Large intestine (tissue), 3 donors: ENCODE measurements at regions not wholly inside any gene's neighbourhood (a gene's known extent, or its start where the extent isn't known, plus 50 kb on each side); places are given as distances from the start of the nearest gene placed in this dataset.

Experiments used
- DNase-seq, 2 donors: peaks; one replicate each; pipeline versions ENCODE4 v3.0.0 to v3.0.0-alpha.2; 2013
- H3K27ac ChIP-seq: one replicate; pipeline ENCODE4 v1.5.1; 2013; ENCODE audit warnings: low read length
- H3K27me3 ChIP-seq: 2 replicates; pipeline ENCODE4 v1.6.1; 2013; ENCODE audit warnings: low read length; ENCODE audit not compliant: control insufficient read depth, insufficient read depth
- H3K36me3 ChIP-seq: 2 replicates; pipeline ENCODE4 v1.6.1; 2013; ENCODE audit warnings: low read length; ENCODE audit not compliant: control insufficient read depth, insufficient read depth
- H3K4me1 ChIP-seq: one replicate; pipeline ENCODE4 v1.6.1; 2013; ENCODE audit warnings: low read length; ENCODE audit not compliant: control insufficient read depth, insufficient read depth
- H3K4me3 ChIP-seq: one replicate; pipeline ENCODE4 v1.5.1; 2013; ENCODE audit warnings: low read length
- H3K9me3 ChIP-seq: one replicate; pipeline ENCODE4 v1.6.1; 2013; ENCODE audit warnings: mild to moderate bottlenecking, low read depth, low read length, moderate library complexity; ENCODE audit not compliant: control insufficient read depth
- WGBS: methylation state at CpG from one replicate; pipeline ENCODE4 v1.1.5; 2013; ENCODE audit warnings: low lambda C conversion rate; ENCODE audit not compliant: insufficient coverage; 5-methylcytosine and 5-hydroxymethylcytosine counted together

- Histone ChIP-seq H3K27me3 (peaks cover 5% of the 10 kb centered on the region), H3K36me3 (no peaks in the 10 kb centered on the region), H3K4me3 (no peak overlapping the region), H3K27ac (no peak overlapping the region), H3K9me3 (no peaks in the 10 kb centered on the region), H3K4me1 (no peaks in the 10 kb centered on the region)
- DNase-seq, result no peak
Measured at GRCh38 chr2:175872721-175873120, 129.3 kb downstream of the LNPK start.

DNA sequence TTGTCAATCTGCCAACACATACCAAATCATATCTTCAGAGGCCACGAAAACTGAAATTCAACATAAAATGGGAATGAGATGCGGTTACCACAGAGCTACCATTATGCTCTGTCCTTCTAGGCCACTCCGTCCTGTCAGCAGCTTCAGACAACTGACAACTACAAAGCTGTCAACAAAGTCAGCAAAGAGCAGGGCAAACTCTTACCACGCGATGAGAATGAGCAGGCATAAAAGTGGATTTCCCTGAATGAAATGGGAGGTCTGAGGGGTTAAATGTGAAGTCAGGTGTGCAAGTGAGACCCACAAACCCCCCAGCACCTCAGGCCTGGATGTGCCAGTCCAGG is 130.1 kb downstream of the LNPK start:
- Histone ChIP-seq H3K36me3 (no peaks in the 10 kb centered on the region), H3K4me3 (no peak overlapping the region), H3K27ac (no peak overlapping the region), H3K4me1 (no peaks in the 10 kb centered on the region), H3K27me3 (peaks cover 5% of the 10 kb centered on the region), H3K9me3 (no peaks in the 10 kb centered on the region)
- DNase-seq, result no peak
- no CpG with 5 or more reads among the region's 5 CpGs for WGBS

DNA sequence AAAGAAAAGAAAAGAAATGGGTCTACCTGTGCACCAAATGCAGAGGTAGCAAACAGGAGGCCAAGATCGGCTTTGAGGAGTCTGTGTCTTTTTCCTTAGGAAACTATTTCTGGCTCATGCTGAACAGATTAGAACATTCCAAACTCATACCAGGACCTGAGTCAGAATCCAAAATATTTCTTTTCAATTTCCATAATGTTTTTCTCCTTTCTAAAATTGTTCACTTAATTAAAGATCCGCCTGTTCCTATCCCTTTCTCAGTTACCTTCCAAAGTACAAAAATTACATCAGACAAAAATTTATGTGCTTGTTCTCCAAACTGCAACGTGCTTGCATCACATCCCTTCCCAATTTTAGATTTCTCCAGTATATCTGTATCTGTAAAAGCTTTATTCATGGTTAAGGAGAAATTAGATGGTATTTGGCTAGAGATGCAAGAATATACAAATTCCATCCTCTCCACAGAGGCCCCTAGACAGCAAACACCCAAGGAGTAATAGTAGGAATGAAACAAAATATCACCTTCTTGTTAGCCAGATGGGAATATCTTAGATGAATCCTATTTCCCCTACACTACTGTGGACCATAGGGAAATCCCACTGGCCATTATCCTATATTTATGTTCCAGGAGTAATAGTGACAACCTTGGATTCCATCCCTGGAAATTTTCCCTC is 130.6 kb downstream of the LNPK start:
- H3K4me1 ChIP-seq, result no peaks in the 10 kb centered on the region
- no peaks in the 10 kb centered on the region for H3K9me3 ChIP-seq
- H3K36me3 ChIP-seq, result no peaks in the 10 kb centered on the region
- H3K4me3 ChIP-seq, result no peak overlapping the region
- H3K27me3 ChIP-seq, result peaks cover 5% of the 10 kb centered on the region
- no peak for DNase-seq
- H3K27ac ChIP-seq, result no peak overlapping the region
- 94% methylated on average over 2 of the region's 3 CpGs for WGBS

DNA sequence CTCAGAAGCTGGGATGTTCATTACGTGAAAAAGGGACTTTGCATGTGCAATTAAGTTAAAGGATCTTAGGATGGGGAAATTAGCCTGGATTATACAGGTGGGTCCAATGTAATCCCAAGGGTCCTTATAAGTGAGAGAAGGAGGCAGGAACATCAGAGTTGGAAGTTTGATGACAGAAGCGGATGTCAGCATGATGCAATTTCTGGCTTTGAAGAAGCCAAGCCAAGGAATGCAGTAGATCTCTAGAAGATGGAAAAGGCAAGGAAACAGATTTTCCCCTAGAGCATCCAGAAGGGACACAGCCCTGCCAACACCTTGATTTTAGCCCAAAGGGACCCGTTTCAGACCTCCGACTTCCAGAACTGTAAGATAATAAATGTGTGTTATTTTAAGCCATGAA is 136.4 kb downstream of the LNPK start:
- WGBS, result 100% methylated on average over 1 of the region's 4 CpGs
- Histone ChIP-seq H3K27ac (no peak overlapping the region), H3K36me3 (no peaks in the 10 kb centered on the region), H3K4me1 (no peaks in the 10 kb centered on the region), H3K4me3 (no peak overlapping the region), H3K27me3 (peaks cover 6% of the 10 kb centered on the region), H3K9me3 (no peaks in the 10 kb centered on the region)
- DNase-seq, result no peak

DNA sequence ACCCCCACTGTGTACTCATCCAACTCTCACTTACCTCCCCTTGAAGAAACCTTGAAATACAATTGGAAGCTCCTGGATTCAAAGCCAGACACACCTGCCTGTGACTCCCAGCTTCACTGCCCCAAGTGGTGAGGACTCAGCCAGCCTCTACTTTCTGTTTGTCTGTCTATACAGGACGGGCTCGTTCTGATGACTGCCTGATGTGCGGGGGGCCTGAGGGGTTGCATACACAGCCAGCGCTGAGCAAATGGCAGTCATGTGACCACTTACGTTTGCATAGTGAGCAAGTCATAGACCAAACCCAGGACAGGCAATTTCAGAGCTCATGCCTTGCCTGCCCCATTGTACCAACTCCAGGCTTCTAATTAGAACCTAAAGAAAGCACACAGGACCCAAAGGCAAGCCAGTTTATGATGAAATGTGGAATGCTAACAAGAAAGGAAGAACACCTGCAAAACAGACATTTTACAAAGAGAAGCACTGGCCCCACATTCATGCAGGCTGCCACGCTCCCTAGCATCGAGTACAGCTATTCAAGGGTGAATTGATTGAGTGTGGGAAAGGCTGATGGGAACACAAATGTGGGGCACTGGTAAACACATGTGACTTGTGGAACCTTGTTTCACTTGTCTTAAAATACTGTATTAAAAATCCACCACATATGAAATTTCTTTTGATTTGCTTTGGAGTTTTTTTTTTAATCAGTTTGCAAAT is 137.8 kb downstream of the LNPK start:
- no peaks in the 10 kb centered on the region for H3K9me3 ChIP-seq
- H3K4me1 ChIP-seq, result no peaks in the 10 kb centered on the region
- H3K27me3 ChIP-seq, result peaks cover 6% of the 10 kb centered on the region
- H3K4me3 ChIP-seq, result no peak overlapping the region
- no peaks in the 10 kb centered on the region for H3K36me3 ChIP-seq
- DNase-seq, result no peak
- no CpG with 5 or more reads among the region's 7 CpGs for WGBS
- H3K27ac ChIP-seq, result no peak overlapping the region

DNA sequence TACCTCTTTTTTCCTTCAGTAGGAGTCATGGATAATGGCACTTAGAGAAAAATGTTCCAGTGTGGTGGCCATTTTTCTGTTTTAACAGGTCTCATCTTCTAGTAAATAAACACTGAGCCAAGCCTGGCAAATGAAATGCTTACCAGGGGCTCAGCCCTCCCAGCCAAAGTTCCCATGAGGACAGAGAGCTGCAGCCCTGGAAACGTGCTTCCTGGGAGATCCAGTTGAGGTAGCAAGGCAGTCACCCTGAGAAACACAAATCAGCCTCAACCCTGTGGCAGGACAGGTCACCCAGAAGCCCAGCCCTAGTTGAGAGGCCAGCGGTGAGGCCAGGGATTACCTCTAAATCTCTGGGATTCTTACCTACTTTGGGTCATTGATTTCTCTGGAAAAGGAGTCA is 140.1 kb downstream of the LNPK start:
- H3K4me3 ChIP-seq, result no peak overlapping the region
- no peaks in the 10 kb centered on the region for H3K36me3 ChIP-seq
- no peaks in the 10 kb centered on the region for H3K9me3 ChIP-seq
- peaks cover 6% of the 10 kb centered on the region for H3K27me3 ChIP-seq
- H3K4me1 ChIP-seq, result no peaks in the 10 kb centered on the region
- DNase-seq, result no peak
- H3K27ac ChIP-seq, result no peak overlapping the region
- no CpG with 5 or more reads among the region's 2 CpGs for WGBS

- H3K27ac ChIP-seq, result no peak overlapping the region
- H3K9me3 ChIP-seq, result no peaks in the 10 kb centered on the region
- no peak overlapping the region for H3K4me3 ChIP-seq
- no CpG with 5 or more reads among the region's 4 CpGs for WGBS
- H3K36me3 ChIP-seq, result no peaks in the 10 kb centered on the region
- no peaks in the 10 kb centered on the region for H3K4me1 ChIP-seq
- H3K27me3 ChIP-seq, result no peaks in the 10 kb centered on the region
- no peak for DNase-seq
Measured at GRCh38 chr2:175855794-175856453, 146.1 kb downstream of the LNPK start.

- WGBS, result 78% methylated on average over 3 of the region's 4 CpGs
- no peaks in the 10 kb centered on the region for H3K36me3 ChIP-seq
- no peaks in the 10 kb centered on the region for H3K4me1 ChIP-seq
- no peak overlapping the region for H3K27ac ChIP-seq
- H3K9me3 ChIP-seq, result no peaks in the 10 kb centered on the region
- DNase-seq, result no peak
- H3K4me3 ChIP-seq, result no peak overlapping the region
- H3K27me3 ChIP-seq, result no peaks in the 10 kb centered on the region
Measured at GRCh38 chr2:175855236-175855635, 146.8 kb downstream of the LNPK start.

GRCh38 chr2:175854665-175855064 is 147.4 kb downstream of the LNPK start:
- Histone ChIP-seq H3K4me1 (no peaks in the 10 kb centered on the region), H3K36me3 (no peaks in the 10 kb centered on the region), H3K27me3 (no peaks in the 10 kb centered on the region), H3K4me3 (no peak overlapping the region), H3K9me3 (no peaks in the 10 kb centered on the region), H3K27ac (no peak overlapping the region)
- WGBS, result 60% methylated on average over 1 of the region's 6 CpGs
- DNase-seq, result peak in 1 of 2 donors; percentile 9

- no peaks in the 10 kb centered on the region for H3K4me1 ChIP-seq
- no peak overlapping the region for H3K27ac ChIP-seq
- DNase-seq, result no peak
- H3K9me3 ChIP-seq, result no peaks in the 10 kb centered on the region
- no CpG with 5 or more reads among the region's 3 CpGs for WGBS
- no peaks in the 10 kb centered on the region for H3K27me3 ChIP-seq
- H3K36me3 ChIP-seq, result no peaks in the 10 kb centered on the region
- no peak overlapping the region for H3K4me3 ChIP-seq
Measured at GRCh38 chr2:175854129-175854528, 147.9 kb downstream of the LNPK start.

DNA sequence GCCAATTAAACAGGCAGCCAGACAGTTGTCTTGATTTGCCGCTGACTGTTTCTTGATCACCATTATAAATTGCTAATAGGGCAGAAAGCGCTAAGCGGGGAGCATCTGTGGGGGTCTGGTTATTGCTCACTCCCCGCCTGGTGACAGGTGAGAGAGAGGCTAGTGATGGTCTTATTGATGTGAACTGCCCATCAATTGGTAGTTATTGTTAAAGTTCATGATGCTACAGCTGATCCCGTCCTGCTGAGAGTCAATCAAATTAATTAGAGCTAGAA is 148.5 kb downstream of the LNPK start:
- no peak overlapping the region for H3K4me3 ChIP-seq
- H3K36me3 ChIP-seq, result no peaks in the 10 kb centered on the region
- H3K4me1 ChIP-seq, result no peaks in the 10 kb centered on the region
- no peak overlapping the region for H3K27ac ChIP-seq
- H3K9me3 ChIP-seq, result no peaks in the 10 kb centered on the region
- H3K27me3 ChIP-seq, result no peaks in the 10 kb centered on the region
- DNase-seq, result no peak
- no CpG with 5 or more reads among the region's 5 CpGs for WGBS
